ENCODE measurements at regions not wholly inside any gene's neighbourhood (a gene's known extent, or its start where the extent isn't known, plus 50 kb on each side); places are given as distances from the start of the nearest gene placed in this dataset.

DNA sequence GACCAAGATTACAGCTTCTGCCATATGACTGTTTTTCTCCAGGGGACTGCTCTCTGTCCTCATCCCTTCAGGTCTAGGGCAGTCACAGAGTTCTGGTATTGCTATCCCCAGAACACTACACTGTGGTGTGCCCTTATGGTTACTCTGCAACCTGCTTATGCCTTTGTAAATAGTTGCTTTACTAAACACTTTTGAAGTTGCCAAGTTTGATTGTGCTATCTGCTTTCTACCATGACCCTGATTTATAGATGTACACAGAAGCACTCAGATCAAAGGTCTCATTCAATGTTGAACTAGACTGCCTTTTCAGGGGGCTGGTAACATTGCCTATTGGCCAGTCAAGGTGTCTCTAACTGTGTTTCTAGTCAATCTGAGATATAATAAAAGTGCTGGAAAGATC, 794.7 kb downstream of the DHX35 start:
- TF ChIP-seq, protein P1, sequence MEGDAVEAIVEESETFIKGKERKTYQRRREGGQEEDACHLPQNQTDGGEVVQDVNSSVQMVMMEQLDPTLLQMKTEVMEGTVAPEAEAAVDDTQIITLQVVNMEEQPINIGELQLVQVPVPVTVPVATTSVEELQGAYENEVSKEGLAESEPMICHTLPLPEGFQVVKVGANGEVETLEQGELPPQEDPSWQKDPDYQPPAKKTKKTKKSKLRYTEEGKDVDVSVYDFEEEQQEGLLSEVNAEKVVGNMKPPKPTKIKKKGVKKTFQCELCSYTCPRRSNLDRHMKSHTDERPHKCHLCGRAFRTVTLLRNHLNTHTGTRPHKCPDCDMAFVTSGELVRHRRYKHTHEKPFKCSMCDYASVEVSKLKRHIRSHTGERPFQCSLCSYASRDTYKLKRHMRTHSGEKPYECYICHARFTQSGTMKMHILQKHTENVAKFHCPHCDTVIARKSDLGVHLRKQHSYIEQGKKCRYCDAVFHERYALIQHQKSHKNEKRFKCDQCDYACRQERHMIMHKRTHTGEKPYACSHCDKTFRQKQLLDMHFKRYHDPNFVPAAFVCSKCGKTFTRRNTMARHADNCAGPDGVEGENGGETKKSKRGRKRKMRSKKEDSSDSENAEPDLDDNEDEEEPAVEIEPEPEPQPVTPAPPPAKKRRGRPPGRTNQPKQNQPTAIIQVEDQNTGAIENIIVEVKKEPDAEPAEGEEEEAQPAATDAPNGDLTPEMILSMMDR (IDR thresholded peaks at IDR 0.05) = no peak
- no peak for TF ChIP-seq POLR2A (IDR thresholded peaks at IDR 0.05)

Measured in tibial nerve (tissue), 3 donors.